ENCODE measurements at regions not wholly inside any gene's neighbourhood (a gene's known extent, or its start where the extent isn't known, plus 50 kb on each side); places are given as distances from the start of the nearest gene placed in this dataset.

GRCh38 chr3:95965704-95966336 is 848.6 kb upstream of the EPHA6 start:
- no peaks in the 10 kb centered on the region for H4K20me1 ChIP-seq (replicated peaks; ENCODE audit: control insufficient read depth, insufficient read depth, low read length)
- H3K36me3 ChIP-seq (ENCODE audit: control insufficient read depth, insufficient read depth, low read length): no peaks in the 10 kb centered on the region
- no peaks in the 10 kb centered on the region for H3K79me2 ChIP-seq (ENCODE audit: control insufficient read depth, insufficient read depth, low read length)
- TF ChIP-seq ELF4 (CRISPR knock-in tag; IDR thresholded peaks at IDR 0.05): no peak
- TF ChIP-seq LEF1 (IDR thresholded peaks at IDR 0.05): no peak
- TF ChIP-seq STAT6 (CRISPR knock-in tag; IDR thresholded peaks at IDR 0.05): no peak
- no peak for TF ChIP-seq PKNOX1 (IDR thresholded peaks at IDR 0.05)
- no peak for TF ChIP-seq ZKSCAN1 (IDR thresholded peaks at IDR 0.05; ENCODE audit: low read depth, low read length)
- TF ChIP-seq SRSF1 (IDR thresholded peaks at IDR 0.05; ENCODE audit: low read depth, low read length): no peak
- TF ChIP-seq ZNF79 (CRISPR knock-in tag; IDR thresholded peaks at IDR 0.05; ENCODE audit: low read depth): no peak
- TF ChIP-seq DLX4 (CRISPR knock-in tag; IDR thresholded peaks at IDR 0.05): no peak
- no peak for TF ChIP-seq MTF1 (CRISPR knock-in tag; IDR thresholded peaks at IDR 0.05; ENCODE audit: borderline replicate concordance)
- TF ChIP-seq ZKSCAN8 (CRISPR knock-in tag; IDR thresholded peaks at IDR 0.05): no peak
- no peak for TF ChIP-seq ZNF133 (CRISPR knock-in tag; IDR thresholded peaks at IDR 0.05)
- no peak for TF ChIP-seq EP300 (IDR thresholded peaks at IDR 0.05; ENCODE audit: low read length)
- TF ChIP-seq TAF15 (IDR thresholded peaks at IDR 0.05; ENCODE audit: low read depth, low read length): no peak
- POLR2A ChIA-PET: no interaction called here
- CTCF ChIA-PET (ENCODE audit: low intra/inter-chr PET ratio): no interaction called here
- no peaks in the 10 kb centered on the region for H3K4me1 ChIP-seq (replicated peaks in 1 of 2; ENCODE audit: control insufficient read depth in 2 of 2, insufficient read depth in 2 of 2, low read length in 2 of 2)
- no peaks in the 10 kb centered on the region for H3K9me3 ChIP-seq (replicated peaks; ENCODE audit: control insufficient read depth, insufficient read depth, low read depth, low read length)
- H3K4me3 ChIP-seq: no peak overlapping the region
- no peak for ATAC-seq
- 0% methylated on average over 2 of the region's 2 CpGs for WGBS (ENCODE audit: insufficient coverage, low coverage, missing lambda C conversion rate)
- no peak overlapping the region for H2AFZ ChIP-seq (ENCODE audit: low read depth, low read length)
- intact Hi-C loops (cut with micrococcal nuclease): no loop called here
- H3K27me3 ChIP-seq (ENCODE audit: control insufficient read depth in 2 of 2, insufficient read depth in 2 of 2, low read length in 2 of 2): no peaks in the 10 kb centered on the region
- no peak overlapping the region for H3K9ac ChIP-seq (ENCODE audit: insufficient read depth in 1 of 2, low read depth in 2 of 2, low read length in 2 of 2)
- no peaks in the 10 kb centered on the region for H3K9me1 ChIP-seq (ENCODE audit: control insufficient read depth, insufficient read depth, low read length)
- H3K4me2 ChIP-seq (ENCODE audit: insufficient read depth, low read length): no peak overlapping the region
- no TSS peak for BruUV-seq (replicated peaks)
- DNase-seq (ENCODE audit: extremely low read depth in 1 of 4, low spot score in 3 of 4): no peak
- in situ Hi-C loops (cut with MboI): no loop called here
- no peak overlapping the region for H3K27ac ChIP-seq (ENCODE audit: extremely low read depth, low read depth, low read length)
- FAIRE-seq: no peak

Measured in K562 (cell line).